HG02798 (cell line): ENCODE measurements at regions not wholly inside any gene's neighbourhood (a gene's known extent, or its start where the extent isn't known, plus 50 kb on each side); places are given as distances from the start of the nearest gene placed in this dataset.
"Not testable (repeated sequence)": the region's sequence is repeated elsewhere in the genome, so short reads cannot be mapped to it uniquely, and the experiment has no call there.

ENCODE experiments used
- ATAC-seq: cut with Tn5 transposase; IDR thresholded peaks from one replicate; pipeline ENCODE4 v1.9.1; 2021; ENCODE audit warnings: mild to moderate bottlenecking; ENCODE audit not compliant: unreplicated experiment, poor library complexity

- ATAC-seq: no peak
Observed at GRCh38 chr14:40414386-40414785, 982.2 kb upstream of the FBXO33 start.

GRCh38 chr14:40413136-40413535 lies 980.9 kb upstream of the FBXO33 start:
- no peak for ATAC-seq

GRCh38 chr14:40410708-40411107 lies 978.5 kb upstream of the FBXO33 start:
- no peak for ATAC-seq

GRCh38 chr14:40402957-40403356 lies 970.7 kb upstream of the FBXO33 start:
- no peak for ATAC-seq

- ATAC-seq: no peak
Observed at GRCh38 chr14:40398981-40399380, 966.7 kb upstream of the FBXO33 start.

- no peak for ATAC-seq
Observed at GRCh38 chr14:40394634-40395340, 962.6 kb upstream of the FBXO33 start.

GRCh38 chr14:40393143-40393542 lies 960.9 kb upstream of the FBXO33 start:
- ATAC-seq: no peak

- ATAC-seq: no peak
Observed at GRCh38 chr14:40386433-40386832, 954.2 kb upstream of the FBXO33 start.

GRCh38 chr14:40374221-40374620 lies 942.0 kb upstream of the FBXO33 start:
- ATAC-seq: no peak

- no peak for ATAC-seq
Observed at GRCh38 chr14:40371011-40371410, 938.8 kb upstream of the FBXO33 start.

- no peak for ATAC-seq
Observed at GRCh38 chr14:40368314-40368713, 936.1 kb upstream of the FBXO33 start.

- ATAC-seq: no peak
Observed at GRCh38 chr14:40367717-40368116, 935.5 kb upstream of the FBXO33 start.

- ATAC-seq: no peak
Observed at GRCh38 chr14:40365305-40365704, 933.1 kb upstream of the FBXO33 start.

- ATAC-seq: no peak
Observed at GRCh38 chr14:40362856-40363255, 930.6 kb upstream of the FBXO33 start.

GRCh38 chr14:40354754-40355153 lies 922.5 kb upstream of the FBXO33 start:
- no peak for ATAC-seq

GRCh38 chr14:40348104-40348503 lies 915.9 kb upstream of the FBXO33 start:
- not testable (repeated sequence) for ATAC-seq

GRCh38 chr14:40347675-40348074 lies 915.4 kb upstream of the FBXO33 start:
- no peak for ATAC-seq

GRCh38 chr14:40346275-40346674 lies 914.0 kb upstream of the FBXO33 start:
- ATAC-seq: no peak

- no peak for ATAC-seq
Observed at GRCh38 chr14:40345334-40345733, 913.1 kb upstream of the FBXO33 start.

GRCh38 chr14:40340708-40341107 lies 908.5 kb upstream of the FBXO33 start:
- ATAC-seq: no peak

- ATAC-seq: no peak
Observed at GRCh38 chr14:40336846-40337245, 904.6 kb upstream of the FBXO33 start.

GRCh38 chr14:40326519-40326918 lies 894.3 kb upstream of the FBXO33 start:
- not testable (repeated sequence) for ATAC-seq
